GM12878 (cell line): ENCODE measurements at regions not wholly inside any gene's neighbourhood (a gene's known extent, or its start where the extent isn't known, plus 50 kb on each side); places are given as distances from the start of the nearest gene placed in this dataset.

ENCODE experiments used
- ATAC-seq: fragments of 200-7000 bp; cut with Tn5 transposase; 3 replicates; pipeline ENCODE4 v1.9.1; 2020; ENCODE audit warnings: mild to moderate bottlenecking, moderate library complexity
- BruUV-seq: library from RNA; stranded (reverse); fragments of 400-500 nt; replicated peaks from 2 replicates; lab custom pipeline; 2021; lab: Mats Ljungman, UMichigan
- CTCF ChIA-PET: fragments of 300-600 bp; sonication (Branson Sonifier 250); formaldehyde crosslinking; extraction: SDS; loops from one replicate; lab custom pipeline; 2021; ENCODE audit warnings: inconsistent platforms; lab: Yijun Ruan, JAX
- POLR2A ChIA-PET: fragments of 350-600 bp; formaldehyde crosslinking; extraction: SDS; loops from one replicate; lab custom pipeline; 2021; ENCODE audit warnings: inconsistent platforms; lab: Charles Lee
- RAD21 ChIA-PET: fragments of 300-600 bp; sonication (Branson Sonifier 250); formaldehyde crosslinking; loops from one replicate; lab custom pipeline; 2023; ENCODE audit warnings: antibody characterized with exemption; ENCODE audit not compliant: unreplicated experiment; lab: Charles Lee
- SMC1A ChIA-PET: fragments of 300-600 bp; sonication (Branson Sonifier 250); formaldehyde crosslinking; loops from one replicate; lab custom pipeline; 2023; ENCODE audit not compliant: unreplicated experiment, uncharacterized antibody; lab: Charles Lee
- DNase-seq: peaks from one replicate; pipeline ENCODE4 v3.0.0-alpha.2; 2011; ENCODE audit warnings: low read depth, low spot score
- FAIRE-seq: peaks from 3 replicates; lab custom pipeline; 2011; peaks lifted over from hg19 to GRCh38; lab: Jason Lieb, UNC
- H2AFZ ChIP-seq: 2 replicates; pipeline ENCODE4 v1.6.0; 2011; ENCODE audit warnings: low read depth, low read length, control low read depth; ENCODE audit not compliant: control insufficient read depth
- H3K27ac ChIP-seq: 2 replicates; pipeline ENCODE4 v1.5.1; 2011; ENCODE audit warnings: control low read depth; ENCODE audit not compliant: control insufficient read depth, insufficient read depth
- H3K27me3 ChIP-seq, 2 experiments: replicated peaks in 1 of 2; 2 replicates each; pipeline versions ENCODE4 v1.6.0 to v1.6.1; 2011; ENCODE audit warnings: low read length in 1 of 2; ENCODE audit not compliant: control insufficient read depth in 2 of 2, insufficient read depth in 2 of 2
- H3K36me3 ChIP-seq, 2 experiments: 2 replicates each; pipeline ENCODE4 v1.5.1; 2011; ENCODE audit warnings: low read length in 1 of 2; ENCODE audit not compliant: control insufficient read depth in 2 of 2, insufficient read depth in 2 of 2
- H3K4me1 ChIP-seq: 2 replicates; pipeline ENCODE4 v1.6.1; 2011; ENCODE audit warnings: mild to moderate bottlenecking, low read length, moderate library complexity, mixed read lengths; ENCODE audit not compliant: control insufficient read depth, insufficient read depth
- H3K4me2 ChIP-seq: 2 replicates; pipeline ENCODE4 v1.6.0; 2011; ENCODE audit warnings: control low read depth; ENCODE audit not compliant: control insufficient read depth, insufficient read depth
- H3K4me3 ChIP-seq: fragments of 200-600 bp; sonication (generic); 2 replicates; pipeline ENCODE4 v1.5.1; 2016
- H3K79me2 ChIP-seq: 2 replicates; pipeline ENCODE4 v1.6.0; 2011; ENCODE audit warnings: low read length; ENCODE audit not compliant: control insufficient read depth, insufficient read depth
- H3K9ac ChIP-seq: 2 replicates; pipeline ENCODE4 v1.8.0; 2011; ENCODE audit warnings: low read length, control low read depth, mixed read lengths; ENCODE audit not compliant: control insufficient read depth, insufficient read depth
- H3K9me3 ChIP-seq: replicated peaks from 3 replicates; pipeline ENCODE4 v1.5.1; 2011; ENCODE audit warnings: mild to moderate bottlenecking, low read length; ENCODE audit not compliant: control insufficient read depth, insufficient read depth
- H4K20me1 ChIP-seq: 2 replicates; pipeline ENCODE4 v1.6.0; 2011; ENCODE audit not compliant: control insufficient read depth, insufficient read depth
- ATF7 ChIP-seq: fragments of 450-650 bp; IDR thresholded peaks from 2 replicates; pipeline ENCODE4 v1.6.1; 2016; ENCODE audit warnings: low read depth, mild to moderate bottlenecking
- BHLHE40 ChIP-seq, 2 experiments: fragments of 450-650 bp in 1 of 2; IDR thresholded peaks; 2 replicates each; pipeline ENCODE4 v1.6.1; 2011 to 2017; ENCODE audit warnings: low read depth in 2 of 2, borderline replicate concordance in 1 of 2, improper control_type of control experiment in 1 of 2, low read length in 1 of 2, mild to moderate bottlenecking in 1 of 2
- CHD1 ChIP-seq: IDR thresholded peaks from 2 replicates; pipeline ENCODE4 v1.6.1; 2012; ENCODE audit warnings: low read depth, low read length, improper control_type of control experiment
- ETV6 ChIP-seq, 2 experiments: fragments of 450-650 bp in 1 of 2; IDR thresholded peaks in 1 of 2; conservative IDR thresholded peaks in 1 of 2; 2 replicates each; pipeline ENCODE4 v1.6.1; 2014; ENCODE audit warnings: antibody characterized with exemption in 1 of 2, borderline replicate concordance in 1 of 2, low read depth in 1 of 2, mild to moderate bottlenecking in 1 of 2, moderate library complexity in 1 of 2
- KDM1A ChIP-seq: fragments of 200-600 bp; sonication (generic); IDR thresholded peaks from 2 replicates; pipeline ENCODE4 v1.6.1; 2016; ENCODE audit warnings: borderline replicate concordance
- MXI1 ChIP-seq: fragments of 150-350 bp; IDR thresholded peaks from 2 replicates; pipeline ENCODE4 v1.6.1; 2011; ENCODE audit warnings: low read depth, mild to moderate bottlenecking, inconsistent platforms, low read length, improper control_type of control experiment
- NBN ChIP-seq: fragments of 450-650 bp; IDR thresholded peaks from 2 replicates; pipeline ENCODE4 v1.6.1; 2016
- PAX8 ChIP-seq: fragments of 450-650 bp; IDR thresholded peaks from 2 replicates; pipeline ENCODE4 v1.6.1; 2017; ENCODE audit warnings: mild to moderate bottlenecking, moderate library complexity
- RFX5 ChIP-seq: IDR thresholded peaks from 2 replicates; pipeline ENCODE4 v1.6.1; 2011; ENCODE audit warnings: low read depth, low read length, improper control_type of control experiment
- SMAD5 ChIP-seq: IDR thresholded peaks from 2 replicates; pipeline ENCODE4 v1.6.1; 2016; ENCODE audit warnings: antibody characterized with exemption, low read depth
- SPI1 ChIP-seq: IDR thresholded peaks from 2 replicates; pipeline ENCODE4 v1.6.1; 2011; ENCODE audit warnings: low read depth, mild to moderate bottlenecking, low read length, moderate library complexity, borderline replicate concordance; ENCODE audit not compliant: insufficient read depth
- ZNF207 ChIP-seq: fragments of 450-650 bp; IDR thresholded peaks from 2 replicates; pipeline ENCODE4 v1.6.1; 2014; ENCODE audit warnings: antibody characterized with exemption, mild to moderate bottlenecking, borderline replicate concordance
- WGBS: methylation state at CpG from one replicate; pipeline ENCODE4 v1.1.6; 2016; ENCODE audit warnings: low lambda C conversion rate; ENCODE audit not compliant: insufficient replicate concordance, insufficient coverage; ENCODE audit errors: missing lambda C conversion rate; 5-methylcytosine and 5-hydroxymethylcytosine counted together
- in situ Hi-C: fragments of 300-500 bp; cut with MboI; formaldehyde crosslinking; loops from 9 replicates; pipeline ENCODE4 v1.14.3; 2018; ENCODE audit warnings: mixed read lengths
- intact Hi-C: fragments of 100-400 bp; cut with micrococcal nuclease; formaldehyde crosslinking; loops from one replicate; pipeline ENCODE4 v1.14.2; 2022; ENCODE audit not compliant: unreplicated experiment
- TF ChIP-seq, protein P1 (sequence below): fragments of 450-650 bp; IDR thresholded peaks from 2 replicates; pipeline ENCODE4 v1.6.1; 2014; ENCODE audit warnings: mild to moderate bottlenecking
- TF ChIP-seq, protein P2 (sequence below): fragments of 450-650 bp; IDR thresholded peaks from 2 replicates; pipeline ENCODE4 v1.6.1; 2017; ENCODE audit warnings: mild to moderate bottlenecking, moderate library complexity

DNA sequence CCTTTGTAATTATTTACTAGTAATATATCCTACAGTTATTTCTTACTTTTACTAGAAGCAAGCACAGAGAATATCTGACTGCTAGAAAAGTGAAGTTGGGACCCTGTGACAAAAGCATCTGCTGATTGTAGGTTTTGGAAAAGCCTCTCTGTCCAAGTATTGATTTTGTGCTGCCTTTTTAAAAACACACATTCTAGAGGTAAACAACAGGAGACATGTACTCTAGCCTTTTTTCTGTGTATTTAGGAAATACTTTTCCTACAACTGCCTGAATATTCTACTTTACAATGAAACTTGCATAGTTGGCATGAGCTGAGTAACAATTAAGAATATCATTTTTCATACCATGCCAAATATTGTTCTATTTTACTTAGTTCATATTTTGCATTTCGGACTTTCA, 1249.0 kb downstream of the SLC16A7 start:
- CTCF ChIA-PET: no interaction called here
- POLR2A ChIA-PET: no interaction called here
- H3K79me2 ChIP-seq: no peaks in the 10 kb centered on the region
- DNase-seq: no peak
- no peak for TF ChIP-seq ZNF207
- TF ChIP-seq RFX5: no peak
- TF ChIP-seq KDM1A: no peak
- TF ChIP-seq SMAD5: no peak
- no peak for TF ChIP-seq PAX8
- TF ChIP-seq, all 136 proteins: peak for 0
- no peak for ATAC-seq
- no peaks in the 10 kb centered on the region for H3K36me3 ChIP-seq
- WGBS: 36% methylated on average over 1 of the region's 1 CpG
- no peak overlapping the region for H3K4me2 ChIP-seq
- no peaks in the 10 kb centered on the region for H4K20me1 ChIP-seq
- ChIA-PET SMC1A (interaction anchor here (0.7 to 1.5 kb wide), 2 partner anchors 15 to 121 kb away, joined by 3 read pairs; no protein-coding TSS in a partner anchor), RAD21 (no interaction called here)
- no peak overlapping the region for H3K4me3 ChIP-seq
- intact Hi-C loops: no loop called here
- H3K4me1 ChIP-seq: no peaks in the 10 kb centered on the region
- no peaks in the 10 kb centered on the region for H3K27me3 ChIP-seq
- no peak overlapping the region for H3K27ac ChIP-seq
- H2AFZ ChIP-seq: no peak overlapping the region
- in situ Hi-C loops: no loop called here
- BruUV-seq: no TSS peak
- H3K9me3 ChIP-seq: no peaks in the 10 kb centered on the region
- FAIRE-seq: no peak
- no peak overlapping the region for H3K9ac ChIP-seq

DNA sequence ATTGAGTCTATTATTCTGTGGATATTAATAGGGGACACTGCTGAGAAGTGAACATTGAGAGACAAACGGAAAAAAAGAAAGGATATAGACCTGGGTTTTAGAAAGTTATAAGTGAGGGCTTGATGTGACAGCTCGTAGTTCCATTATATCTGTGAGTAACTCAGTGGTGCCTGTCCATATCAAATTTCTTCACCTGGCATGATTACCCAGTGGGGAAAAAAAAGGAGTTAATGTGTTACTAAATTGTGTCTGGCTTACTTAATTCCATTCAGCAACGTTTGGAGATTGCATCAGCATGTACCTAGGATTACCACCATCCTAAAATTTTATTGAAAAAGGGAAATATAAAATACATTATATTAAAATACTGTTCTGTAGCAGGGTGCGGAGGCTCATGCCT, 1249.9 kb downstream of the SLC16A7 start:
- FAIRE-seq: no peak
- H3K9ac ChIP-seq: no peak overlapping the region
- no peaks in the 10 kb centered on the region for H3K9me3 ChIP-seq
- no peaks in the 10 kb centered on the region for H3K79me2 ChIP-seq
- in situ Hi-C loops (no loop called here), intact Hi-C loops (no loop called here)
- CTCF ChIA-PET: no interaction called here
- no peak overlapping the region for H3K4me3 ChIP-seq
- POLR2A ChIA-PET: interaction anchor here (0.7 kb wide), 1 partner anchor 37 kb away, joined by 3 read pairs; no protein-coding TSS in a partner anchor
- no peaks in the 10 kb centered on the region for H3K4me1 ChIP-seq
- RAD21 ChIA-PET: no interaction called here
- H3K27ac ChIP-seq: no peak overlapping the region
- no peak for DNase-seq
- no TSS peak for BruUV-seq
- no peak overlapping the region for H3K4me2 ChIP-seq
- no peaks in the 10 kb centered on the region for H3K27me3 ChIP-seq
- SMC1A ChIA-PET: interaction anchor here (0.7 kb wide), 1 partner anchor 122 kb away, joined by 3 read pairs; no protein-coding TSS in a partner anchor
- ATAC-seq: no peak
- no peak overlapping the region for H2AFZ ChIP-seq
- WGBS: 7% methylated on average over 4 of the region's 4 CpGs
- H4K20me1 ChIP-seq: no peaks in the 10 kb centered on the region
- H3K36me3 ChIP-seq: no peaks in the 10 kb centered on the region
- TF ChIP-seq CHD1 (no peak), ATF7 (no peak), NBN (no peak), MXI1 (no peak), BHLHE40 (IDR thresholded peaks at IDR 0.05; ENCODE audit: borderline replicate concordance in 1 of 2, low read depth in 2 of 2, low read length in 1 of 2) (no peak), SPI1 (no peak), ETV6 (conservative IDR thresholded peaks at IDR 0.05 in 1 of 2, IDR thresholded peaks at IDR 0.05 in 1 of 2; ENCODE audit: borderline replicate concordance in 1 of 2, low read depth in 1 of 2) (no peak)
- TF ChIP-seq, protein P1, sequence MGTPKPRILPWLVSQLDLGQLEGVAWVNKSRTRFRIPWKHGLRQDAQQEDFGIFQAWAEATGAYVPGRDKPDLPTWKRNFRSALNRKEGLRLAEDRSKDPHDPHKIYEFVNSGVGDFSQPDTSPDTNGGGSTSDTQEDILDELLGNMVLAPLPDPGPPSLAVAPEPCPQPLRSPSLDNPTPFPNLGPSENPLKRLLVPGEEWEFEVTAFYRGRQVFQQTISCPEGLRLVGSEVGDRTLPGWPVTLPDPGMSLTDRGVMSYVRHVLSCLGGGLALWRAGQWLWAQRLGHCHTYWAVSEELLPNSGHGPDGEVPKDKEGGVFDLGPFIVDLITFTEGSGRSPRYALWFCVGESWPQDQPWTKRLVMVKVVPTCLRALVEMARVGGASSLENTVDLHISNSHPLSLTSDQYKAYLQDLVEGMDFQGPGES: no peak
- TF ChIP-seq, protein P2, sequence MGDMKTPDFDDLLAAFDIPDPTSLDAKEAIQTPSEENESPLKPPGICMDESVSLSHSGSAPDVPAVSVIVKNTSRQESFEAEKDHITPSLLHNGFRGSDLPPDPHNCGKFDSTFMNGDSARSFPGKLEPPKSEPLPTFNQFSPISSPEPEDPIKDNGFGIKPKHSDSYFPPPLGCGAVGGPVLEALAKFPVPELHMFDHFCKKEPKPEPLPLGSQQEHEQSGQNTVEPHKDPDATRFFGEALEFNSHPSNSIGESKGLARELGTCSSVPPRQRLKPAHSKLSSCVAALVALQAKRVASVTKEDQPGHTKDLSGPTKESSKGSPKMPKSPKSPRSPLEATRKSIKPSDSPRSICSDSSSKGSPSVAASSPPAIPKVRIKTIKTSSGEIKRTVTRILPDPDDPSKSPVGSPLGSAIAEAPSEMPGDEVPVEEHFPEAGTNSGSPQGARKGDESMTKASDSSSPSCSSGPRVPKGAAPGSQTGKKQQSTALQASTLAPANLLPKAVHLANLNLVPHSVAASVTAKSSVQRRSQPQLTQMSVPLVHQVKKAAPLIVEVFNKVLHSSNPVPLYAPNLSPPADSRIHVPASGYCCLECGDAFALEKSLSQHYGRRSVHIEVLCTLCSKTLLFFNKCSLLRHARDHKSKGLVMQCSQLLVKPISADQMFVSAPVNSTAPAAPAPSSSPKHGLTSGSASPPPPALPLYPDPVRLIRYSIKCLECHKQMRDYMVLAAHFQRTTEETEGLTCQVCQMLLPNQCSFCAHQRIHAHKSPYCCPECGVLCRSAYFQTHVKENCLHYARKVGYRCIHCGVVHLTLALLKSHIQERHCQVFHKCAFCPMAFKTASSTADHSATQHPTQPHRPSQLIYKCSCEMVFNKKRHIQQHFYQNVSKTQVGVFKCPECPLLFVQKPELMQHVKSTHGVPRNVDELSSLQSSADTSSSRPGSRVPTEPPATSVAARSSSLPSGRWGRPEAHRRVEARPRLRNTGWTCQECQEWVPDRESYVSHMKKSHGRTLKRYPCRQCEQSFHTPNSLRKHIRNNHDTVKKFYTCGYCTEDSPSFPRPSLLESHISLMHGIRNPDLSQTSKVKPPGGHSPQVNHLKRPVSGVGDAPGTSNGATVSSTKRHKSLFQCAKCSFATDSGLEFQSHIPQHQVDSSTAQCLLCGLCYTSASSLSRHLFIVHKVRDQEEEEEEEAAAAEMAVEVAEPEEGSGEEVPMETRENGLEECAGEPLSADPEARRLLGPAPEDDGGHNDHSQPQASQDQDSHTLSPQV: no peak
